SU-DHL-6 (cell line): ENCODE measurements at regions not wholly inside any gene's neighbourhood (a gene's known extent, or its start where the extent isn't known, plus 50 kb on each side); places are given as distances from the start of the nearest gene placed in this dataset.

Source experiments
- H2AFZ ChIP-seq: fragments of 200-600 bp; sonication (generic); 2 replicates; pipeline ENCODE4 v1.6.1; 2014; ENCODE audit warnings: low read depth, mild to moderate bottlenecking, moderate library complexity, mixed read lengths, antibody characterized with exemption, low read length; ENCODE audit not compliant: severe bottlenecking
- H3F3A ChIP-seq: fragments of 200-600 bp; shearing (Covaris generic); 2 replicates; pipeline ENCODE4 v1.6.0; 2016; ENCODE audit warnings: antibody characterized with exemption, mild to moderate bottlenecking; ENCODE audit not compliant: insufficient read depth
- H3K27ac ChIP-seq: fragments of 200-600 bp; sonication (generic); 2 replicates; pipeline ENCODE4 v1.5.1; 2016; ENCODE audit warnings: low read depth, mild to moderate bottlenecking, low read length, moderate library complexity, mixed read lengths
- H3K27me3 ChIP-seq: fragments of 200-600 bp; sonication (generic), shearing (Covaris generic); 2 replicates; pipeline ENCODE4 v1.6.0; 2014; ENCODE audit warnings: mild to moderate bottlenecking, low read length
- H3K36me3 ChIP-seq: fragments of 200-600 bp; sonication (generic); 2 replicates; pipeline ENCODE4 v1.6.1; 2014; ENCODE audit warnings: mild to moderate bottlenecking, low read length, mixed read lengths
- H3K4me2 ChIP-seq: fragments of 300-600, 200-600 bp; shearing (Covaris generic), sonication (generic); 2 replicates; pipeline ENCODE4 v1.6.0; 2014; ENCODE audit warnings: low read length, low read depth, mild to moderate bottlenecking; ENCODE audit not compliant: poor library complexity, severe bottlenecking
- H3K4me3 ChIP-seq: fragments of 200-600 bp; sonication (generic); 2 replicates; pipeline ENCODE4 v1.5.1; 2014; ENCODE audit warnings: antibody characterized with exemption, low read length, mild to moderate bottlenecking, mixed read lengths; ENCODE audit not compliant: insufficient read depth, poor library complexity, severe bottlenecking
- H3K79me2 ChIP-seq: fragments of 200-600 bp; sonication (generic); 2 replicates; pipeline ENCODE4 v1.6.1; 2014; ENCODE audit warnings: mild to moderate bottlenecking, low read length, moderate library complexity; ENCODE audit not compliant: insufficient read depth
- H3K9ac ChIP-seq: fragments of 200-600 bp; sonication (generic); 2 replicates; pipeline ENCODE4 v1.7.0; 2014; ENCODE audit warnings: mild to moderate bottlenecking, low read length
- H3K9me2 ChIP-seq: fragments of 200-600 bp; sonication (generic); replicated peaks from 2 replicates; pipeline ENCODE4 v1.6.1; 2014; ENCODE audit warnings: low read length; ENCODE audit not compliant: insufficient read depth
- H3K9me3 ChIP-seq: fragments of 200-600 bp; sonication (generic); 2 replicates; pipeline ENCODE4 v1.6.1; 2014; ENCODE audit warnings: low read length, mixed read lengths; ENCODE audit not compliant: insufficient read depth
- H4K20me1 ChIP-seq: fragments of 200-600 bp; sonication (generic); 2 replicates; pipeline ENCODE4 v1.6.1; 2014; ENCODE audit warnings: low read depth, mild to moderate bottlenecking, antibody characterized with exemption, low read length, moderate library complexity, mixed read lengths
- EZH2phosphoT487 ChIP-seq: fragments of 200-600 bp; sonication (generic), shearing (Covaris generic); conservative IDR thresholded peaks from 2 replicates; pipeline ENCODE4 v1.6.1; 2018; ENCODE audit warnings: mild to moderate bottlenecking, antibody characterized with exemption, low read length, moderate library complexity, mixed read lengths
- TF ChIP-seq, protein P1 (sequence below): fragments of 200-600 bp; sonication (generic); IDR thresholded peaks from one replicate; pipeline ENCODE4 v1.5.1; 2017; ENCODE audit warnings: antibody characterized with exemption, mild to moderate bottlenecking, low read length, moderate library complexity; ENCODE audit not compliant: insufficient read depth, poor library complexity, severe bottlenecking

DNA sequence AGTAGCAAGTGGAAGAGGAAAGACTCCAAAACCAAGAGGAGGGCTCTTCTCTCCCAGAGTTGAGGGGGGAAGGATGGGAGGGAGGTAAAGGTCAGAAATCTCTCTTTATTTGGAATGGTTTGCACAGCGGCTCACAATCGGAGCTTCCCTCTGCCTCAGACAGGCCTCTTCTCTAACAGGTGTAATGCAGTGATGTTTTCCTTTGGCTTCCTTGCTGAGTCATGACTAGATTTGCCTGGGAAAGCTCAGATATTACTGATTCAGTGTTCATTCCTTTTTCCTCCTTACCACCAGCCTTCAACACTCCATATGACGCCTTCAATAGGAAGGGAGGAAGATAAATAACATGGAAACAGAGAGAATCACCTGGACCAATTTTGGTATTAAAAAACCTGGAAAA, 136.6 kb downstream of the RNF152 start:
- Histone ChIP-seq H3F3A (no peaks in the 10 kb centered on the region), H3K9me2 (no peaks in the 10 kb centered on the region), H3K4me3 (no peak overlapping the region), H2AFZ (no peak overlapping the region), H3K27me3 (no peaks in the 10 kb centered on the region), H3K79me2 (no peaks in the 10 kb centered on the region), H3K9me3 (no peaks in the 10 kb centered on the region), H4K20me1 (no peaks in the 10 kb centered on the region), H3K9ac (no peak overlapping the region), H3K36me3 (no peaks in the 10 kb centered on the region), H3K4me2 (no peak overlapping the region), H3K27ac (no peak overlapping the region)
- no peak for TF ChIP-seq EZH2phosphoT487
- TF ChIP-seq, protein P1, sequence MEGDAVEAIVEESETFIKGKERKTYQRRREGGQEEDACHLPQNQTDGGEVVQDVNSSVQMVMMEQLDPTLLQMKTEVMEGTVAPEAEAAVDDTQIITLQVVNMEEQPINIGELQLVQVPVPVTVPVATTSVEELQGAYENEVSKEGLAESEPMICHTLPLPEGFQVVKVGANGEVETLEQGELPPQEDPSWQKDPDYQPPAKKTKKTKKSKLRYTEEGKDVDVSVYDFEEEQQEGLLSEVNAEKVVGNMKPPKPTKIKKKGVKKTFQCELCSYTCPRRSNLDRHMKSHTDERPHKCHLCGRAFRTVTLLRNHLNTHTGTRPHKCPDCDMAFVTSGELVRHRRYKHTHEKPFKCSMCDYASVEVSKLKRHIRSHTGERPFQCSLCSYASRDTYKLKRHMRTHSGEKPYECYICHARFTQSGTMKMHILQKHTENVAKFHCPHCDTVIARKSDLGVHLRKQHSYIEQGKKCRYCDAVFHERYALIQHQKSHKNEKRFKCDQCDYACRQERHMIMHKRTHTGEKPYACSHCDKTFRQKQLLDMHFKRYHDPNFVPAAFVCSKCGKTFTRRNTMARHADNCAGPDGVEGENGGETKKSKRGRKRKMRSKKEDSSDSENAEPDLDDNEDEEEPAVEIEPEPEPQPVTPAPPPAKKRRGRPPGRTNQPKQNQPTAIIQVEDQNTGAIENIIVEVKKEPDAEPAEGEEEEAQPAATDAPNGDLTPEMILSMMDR = no peak

DNA sequence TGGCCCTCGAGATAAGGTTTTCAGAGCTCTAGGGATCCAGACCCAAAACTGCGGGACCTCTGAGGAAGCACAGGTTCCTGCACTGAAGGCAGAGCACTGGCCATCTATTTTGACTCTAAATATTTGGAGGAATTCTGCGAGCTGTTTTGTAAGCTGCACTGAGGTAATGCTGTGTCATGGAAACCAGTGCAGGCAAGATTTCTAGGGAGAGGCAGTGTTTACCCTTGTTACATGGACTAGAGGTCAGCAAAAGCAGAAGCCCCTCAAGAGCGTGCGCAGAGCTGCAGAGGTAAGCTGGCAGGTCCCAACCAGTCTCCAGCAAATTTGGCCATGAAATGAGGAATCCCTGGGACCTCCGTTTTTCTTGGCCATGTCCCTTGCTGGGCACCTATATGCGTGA, 137.3 kb downstream of the RNF152 start:
- Histone ChIP-seq H4K20me1 (no peaks in the 10 kb centered on the region), H3K36me3 (no peaks in the 10 kb centered on the region), H3K9ac (no peak overlapping the region), H3K79me2 (no peaks in the 10 kb centered on the region), H3K4me2 (no peak overlapping the region), H3K9me3 (no peaks in the 10 kb centered on the region), H3K9me2 (no peaks in the 10 kb centered on the region), H3F3A (no peaks in the 10 kb centered on the region), H3K27ac (no peak overlapping the region), H3K27me3 (no peaks in the 10 kb centered on the region), H2AFZ (no peak overlapping the region), H3K4me3 (no peak overlapping the region)
- no peak for TF ChIP-seq EZH2phosphoT487
- TF ChIP-seq, protein P1 = no peak

DNA sequence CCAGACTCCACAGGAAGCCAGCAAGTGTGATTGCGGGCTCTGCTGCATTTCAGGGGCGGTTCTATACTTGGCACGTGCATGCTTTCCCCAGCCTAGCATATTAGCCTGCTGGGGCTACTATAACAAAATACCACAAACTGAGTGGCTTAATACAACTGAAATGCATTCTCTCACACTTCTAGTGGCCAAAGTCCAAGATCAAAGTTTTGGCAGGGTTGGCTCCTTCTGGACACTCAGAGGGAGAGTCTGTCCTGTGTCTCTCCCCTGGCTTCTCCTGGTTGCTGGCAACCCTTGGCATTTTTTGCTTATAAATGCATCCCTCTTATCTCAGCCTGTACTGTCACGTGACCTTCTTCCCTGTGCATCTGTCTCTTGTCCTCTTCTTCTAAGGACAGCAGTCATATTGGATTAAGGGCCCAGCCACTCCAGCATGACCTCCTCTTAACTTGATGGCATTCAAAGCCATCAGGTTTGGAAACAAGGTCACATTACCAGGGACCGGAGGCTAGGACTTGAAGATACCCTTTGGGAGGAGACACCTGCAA, 138.7 kb downstream of the RNF152 start:
- Histone ChIP-seq H3K79me2 (no peaks in the 10 kb centered on the region), H2AFZ (no peak overlapping the region), H3K4me3 (no peak overlapping the region), H3K9ac (no peak overlapping the region), H3K9me2 (no peaks in the 10 kb centered on the region), H3K27me3 (0 out of 2 replicates have a peak, but pooled peaks cover 3% of the 10 kb centered on the region), H4K20me1 (no peaks in the 10 kb centered on the region), H3K36me3 (no peaks in the 10 kb centered on the region), H3K4me2 (no peak overlapping the region), H3K27ac (no peak overlapping the region), H3K9me3 (no peaks in the 10 kb centered on the region), H3F3A (no peaks in the 10 kb centered on the region)
- TF ChIP-seq, protein P1 = no peak
- TF ChIP-seq EZH2phosphoT487 = no peak
